ENCODE measurements at regions not wholly inside any gene's neighbourhood (a gene's known extent, or its start where the extent isn't known, plus 50 kb on each side); places are given as distances from the start of the nearest gene placed in this dataset.

GRCh38 chr10:42960991-42961795, 115.7 kb upstream of the RET start:
- H3K4me3 ChIP-seq (ENCODE audit: low read depth, low read length): no peak overlapping the region
- no peak for DNase-seq (ENCODE audit: low read depth)
- TF ChIP-seq CTCF (IDR thresholded peaks at IDR 0.05; ENCODE audit: control insufficient read depth, extremely low read depth, insufficient read depth): no peak

- no peak for DNase-seq (ENCODE audit: low read depth)
- TF ChIP-seq CTCF (IDR thresholded peaks at IDR 0.05; ENCODE audit: control insufficient read depth, extremely low read depth, insufficient read depth): no peak
- H3K4me3 ChIP-seq (ENCODE audit: low read depth, low read length): no peak overlapping the region
Measured at GRCh38 chr10:42961796-42962109, 115.1 kb upstream of the RET start.

- no peak for TF ChIP-seq CTCF (IDR thresholded peaks at IDR 0.05; ENCODE audit: control insufficient read depth, extremely low read depth, insufficient read depth)
Measured at GRCh38 chr10:42962110-42962901, 114.6 kb upstream of the RET start.

GRCh38 chr10:42962902-42963231, 114.0 kb upstream of the RET start:
- TF ChIP-seq CTCF (IDR thresholded peaks at IDR 0.05; ENCODE audit: control insufficient read depth, extremely low read depth, insufficient read depth): no peak
- DNase-seq (ENCODE audit: low read depth): no peak
- H3K4me3 ChIP-seq (ENCODE audit: low read depth, low read length): no peak overlapping the region

More at GRCh38 chr10:42962110-42962901, 114.6 kb upstream of the RET start:
- no peak for DNase-seq (ENCODE audit: low read depth)
- H3K4me3 ChIP-seq (ENCODE audit: low read depth, low read length): no peak overlapping the region

- no peak for DNase-seq (ENCODE audit: low read depth)
- TF ChIP-seq CTCF (IDR thresholded peaks at IDR 0.05; ENCODE audit: control insufficient read depth, extremely low read depth, insufficient read depth): no peak
Measured at GRCh38 chr10:42963312-42963711, 113.6 kb upstream of the RET start.

GRCh38 chr10:42969147-42969546, 107.7 kb upstream of the RET start:
- no peak overlapping the region for H3K4me3 ChIP-seq (ENCODE audit: low read depth, low read length)
- no peak for TF ChIP-seq CTCF (IDR thresholded peaks at IDR 0.05; ENCODE audit: control insufficient read depth, extremely low read depth, insufficient read depth)
- DNase-seq (ENCODE audit: low read depth): no peak

More at GRCh38 chr10:42963312-42963711, 113.6 kb upstream of the RET start:
- H3K4me3 ChIP-seq (ENCODE audit: low read depth, low read length): no peak overlapping the region

All from LNCaP clone FGC (cell line).